Heart left ventricle (tissue), 16 donors: ENCODE measurements at regions not wholly inside any gene's neighbourhood (a gene's known extent, or its start where the extent isn't known, plus 50 kb on each side); places are given as distances from the start of the nearest gene placed in this dataset.
"Not testable (repeated sequence)": the region's sequence is repeated elsewhere in the genome, so short reads cannot be mapped to it uniquely, and the experiment has no call there.

Experiments
- ATAC-seq, 4 donors: fragments of 200-7000 bp; cut with Tn5 transposase; one replicate each; pipeline ENCODE4 v1.9.1; 2020 to 2022; ENCODE audit warnings: moderate library complexity in 4 of 4, mild to moderate bottlenecking in 3 of 4, moderate number of reproducible peaks in 1 of 4
- DNase-seq, 5 donors: peaks; one replicate each; pipeline ENCODE4 v3.0.0-alpha.2; 2020
- H3K27ac ChIP-seq, 12 donors: fragments of 200-600 bp; sonication (generic) in 4 of 12; one replicate each; pipeline versions ENCODE4 v1.5.0 to v1.8.0; 2016 to 2022; ENCODE audit warnings: mild to moderate bottlenecking in 2 of 12
- H3K27me3 ChIP-seq, 9 donors: fragments of 200-600 bp; sonication (generic) in 2 of 9; one replicate each; pipeline versions ENCODE4 v1.5.1 to v1.8.0; 2016 to 2022; ENCODE audit warnings: mild to moderate bottlenecking in 3 of 9
- H3K36me3 ChIP-seq, 9 donors: fragments of 200-600 bp; sonication (generic) in 2 of 9; one replicate each; pipeline versions ENCODE4 v1.5.0 to v1.8.0; 2018 to 2022; ENCODE audit warnings: mild to moderate bottlenecking in 2 of 9
- H3K4me1 ChIP-seq, 12 donors: fragments of 200-600 bp; sonication (generic) in 4 of 12; one replicate each; pipeline versions ENCODE4 v1.5.0 to v1.8.0; 2016 to 2022; ENCODE audit warnings: mild to moderate bottlenecking in 3 of 12
- H3K4me3 ChIP-seq, 12 donors: fragments of 200-600 bp; sonication (generic) in 4 of 12; one replicate each; pipeline versions ENCODE4 v1.5.0 to v1.8.0; 2017 to 2022; ENCODE audit warnings: mild to moderate bottlenecking in 9 of 12, moderate library complexity in 4 of 12
- H3K9me3 ChIP-seq, 12 donors: fragments of 200-600 bp; sonication (generic) in 4 of 12; one replicate each; pipeline versions ENCODE4 v1.5.0 to v1.8.0; 2016 to 2022; ENCODE audit warnings: mild to moderate bottlenecking in 1 of 12
- POLR2A ChIP-seq, 2 donors: fragments of 450-650 bp; IDR thresholded peaks; one replicate each; pipeline ENCODE4 v1.6.1; 2017; ENCODE audit warnings: antibody characterized with exemption in 2 of 2, mild to moderate bottlenecking in 2 of 2, moderate library complexity in 2 of 2
- WGBS, 4 donors: extraction: QIAGEN DNeasy Blood & Tissue Kit in 2 of 4; methylation state at CpG; one replicate each; pipeline versions ENCODE4 v1.1.5 to v1.1.7; 2013 to 2018; 5-methylcytosine and 5-hydroxymethylcytosine counted together
- intact Hi-C, 10 donors: fragments of 100-400 bp; cut with DNase I; formaldehyde crosslinking; loops; one replicate each; pipeline versions ENCODE4 v1.11.1 to v1.14.2; 2022
- TF ChIP-seq, protein P1 (sequence below), 12 donors: fragments of 200-600 bp; sonication (generic) in 4 of 12; IDR thresholded peaks; one replicate each; pipeline versions ENCODE4 v1.5.0 to v1.8.0; 2018 to 2022; ENCODE audit warnings: antibody characterized with exemption in 12 of 12, mild to moderate bottlenecking in 5 of 12
- donor health status: ischemic (EF 13 %, LVEDD 7.1; RV severe dilation, severe dysfunction).
- donor health status: healthy with polysubstance abuse.
- donor health status: DM: no; HTN: yes; CAD: no.
- donor health status: DM: no; HTN: no; CAD: no.
- donor health status: ischemic (EF 25% LVEDD 6.9; RV normal size, moderate dysfunction).
- donor health status: ischemic (EF 25% LVEDD 5.7; RV mildly dilated, moderate dysfunction).
- donor health status: healthy.
- donor health status: DM: yes; HTN: yes; CAD: no.
- donor health status: ischemic (EF 35%, LVEDD 5.7; RV mildly dilated, moderate dysfunction).
- donor health status: nonischemic (EF 11% LVEDD 7.7; RV severe dilation, severe dysfunction).
- donor health status: DM: yes; HTN: yes; CAD: no.
- donor health status: PGD.
- donor health status: ischemic (EF 29% LVEDD 5.4; RV normal size, mild dysfunction).
- donor health status: nonischemic (EF 23%, LVEDD 6.1; RV moderate dilation, normal function).

DNA sequence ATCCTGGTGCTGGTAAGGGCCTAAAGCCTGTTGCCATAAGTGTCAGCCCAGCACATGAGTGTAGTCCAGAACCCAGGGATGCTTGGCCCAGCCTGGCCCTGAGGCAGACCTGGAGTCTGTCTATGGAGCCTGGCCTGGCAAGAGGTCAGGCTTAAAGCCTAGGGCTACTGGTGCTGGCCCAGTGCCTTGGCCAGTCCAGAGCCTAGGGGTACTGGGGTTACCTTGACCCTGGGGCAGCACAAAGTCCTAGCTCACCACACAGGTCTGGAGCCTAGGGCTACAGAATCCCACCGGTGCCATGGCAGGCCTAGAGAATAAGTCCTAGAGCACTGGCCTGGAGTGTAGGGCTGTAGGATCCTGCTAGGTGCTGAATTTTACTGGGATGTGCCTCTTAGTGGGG, 393.8 kb downstream of the MAGEE1 start:
- Histone ChIP-seq H3K4me3 (no peak overlapping the region), H3K27ac (no peak overlapping the region), H3K4me1 (no peaks in the 10 kb centered on the region), H3K27me3 (no peaks in the 10 kb centered on the region), H3K9me3 (no peaks in the 10 kb centered on the region), H3K36me3 (no peaks in the 10 kb centered on the region)
- ATAC-seq (no peak), DNase-seq (no peak)
- intact Hi-C loops: no loop called here
- 95 to 100% (median 100%) methylated on average over 1 of the region's 1 CpG for WGBS, 4 donors
- TF ChIP-seq POLR2A (IDR thresholded peaks at IDR 0.05): no peak
- TF ChIP-seq, protein P1, sequence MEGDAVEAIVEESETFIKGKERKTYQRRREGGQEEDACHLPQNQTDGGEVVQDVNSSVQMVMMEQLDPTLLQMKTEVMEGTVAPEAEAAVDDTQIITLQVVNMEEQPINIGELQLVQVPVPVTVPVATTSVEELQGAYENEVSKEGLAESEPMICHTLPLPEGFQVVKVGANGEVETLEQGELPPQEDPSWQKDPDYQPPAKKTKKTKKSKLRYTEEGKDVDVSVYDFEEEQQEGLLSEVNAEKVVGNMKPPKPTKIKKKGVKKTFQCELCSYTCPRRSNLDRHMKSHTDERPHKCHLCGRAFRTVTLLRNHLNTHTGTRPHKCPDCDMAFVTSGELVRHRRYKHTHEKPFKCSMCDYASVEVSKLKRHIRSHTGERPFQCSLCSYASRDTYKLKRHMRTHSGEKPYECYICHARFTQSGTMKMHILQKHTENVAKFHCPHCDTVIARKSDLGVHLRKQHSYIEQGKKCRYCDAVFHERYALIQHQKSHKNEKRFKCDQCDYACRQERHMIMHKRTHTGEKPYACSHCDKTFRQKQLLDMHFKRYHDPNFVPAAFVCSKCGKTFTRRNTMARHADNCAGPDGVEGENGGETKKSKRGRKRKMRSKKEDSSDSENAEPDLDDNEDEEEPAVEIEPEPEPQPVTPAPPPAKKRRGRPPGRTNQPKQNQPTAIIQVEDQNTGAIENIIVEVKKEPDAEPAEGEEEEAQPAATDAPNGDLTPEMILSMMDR (IDR thresholded peaks at IDR 0.05): no peak

DNA sequence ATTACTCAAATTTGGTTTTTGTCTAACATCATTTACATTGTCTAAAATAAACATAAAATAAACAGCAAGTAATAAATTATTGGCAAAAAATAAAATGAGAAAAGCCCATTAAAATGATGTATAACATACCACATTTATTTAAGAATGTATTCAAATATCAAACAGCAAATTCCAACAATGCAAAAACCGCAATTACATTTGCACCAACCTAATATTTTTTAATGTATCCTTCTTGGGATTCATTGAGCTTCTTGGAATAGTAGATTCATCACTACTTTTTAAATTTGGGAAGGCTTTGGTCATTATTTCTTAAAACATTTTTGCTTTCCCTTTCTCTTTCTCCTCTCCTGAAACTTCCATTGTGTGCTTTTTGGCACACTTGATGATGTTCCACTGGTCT, 400.2 kb downstream of the MAGEE1 start:
- no peak overlapping the region for H3K4me3 ChIP-seq
- DNase-seq (no peak), ATAC-seq (no peak)
- H3K27me3 ChIP-seq: no peaks in the 10 kb centered on the region
- H3K36me3 ChIP-seq: no peaks in the 10 kb centered on the region
- H3K9me3 ChIP-seq: no peaks in the 10 kb centered on the region
- WGBS, 4 donors: 39 to 67% (median 57%) methylated on average over 1 of the region's 1 CpG
- H3K4me1 ChIP-seq: no peaks in the 10 kb centered on the region
- no peak for TF ChIP-seq POLR2A (IDR thresholded peaks at IDR 0.05)
- TF ChIP-seq, protein P1 (IDR thresholded peaks at IDR 0.05): no peak
- no peak overlapping the region for H3K27ac ChIP-seq
- intact Hi-C loops: no loop called here

DNA sequence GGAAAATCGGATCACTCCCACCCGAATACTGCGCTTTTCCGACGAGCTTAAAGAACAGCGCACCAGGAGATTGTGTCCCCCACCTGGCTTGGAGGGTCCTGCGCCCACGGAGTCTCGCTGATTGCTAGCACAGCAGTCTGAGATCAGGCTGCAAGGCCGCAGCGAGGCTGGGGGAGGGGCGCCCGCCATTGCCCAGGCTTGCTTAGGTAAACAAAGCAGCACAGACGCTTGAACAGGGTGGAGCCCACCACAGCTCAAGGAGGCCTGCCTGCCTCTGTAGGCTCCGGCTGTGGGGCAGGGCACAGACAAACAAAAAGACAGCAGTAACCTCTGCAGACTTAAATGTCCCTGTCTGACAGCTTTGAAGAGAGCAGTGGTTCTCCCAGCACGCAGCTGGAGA, 413.4 kb downstream of the MAGEE1 start:
- H3K27ac ChIP-seq, H3K4me3 ChIP-seq, H3K27me3 ChIP-seq, DNase-seq, H3K36me3 ChIP-seq, H3K9me3 ChIP-seq, ATAC-seq, intact Hi-C loops, H3K4me1 ChIP-seq: not testable (repeated sequence)
- 40 to 65% (median 50%) methylated on average over 15 to 16 of the region's 16 CpGs for WGBS, 4 donors

DNA sequence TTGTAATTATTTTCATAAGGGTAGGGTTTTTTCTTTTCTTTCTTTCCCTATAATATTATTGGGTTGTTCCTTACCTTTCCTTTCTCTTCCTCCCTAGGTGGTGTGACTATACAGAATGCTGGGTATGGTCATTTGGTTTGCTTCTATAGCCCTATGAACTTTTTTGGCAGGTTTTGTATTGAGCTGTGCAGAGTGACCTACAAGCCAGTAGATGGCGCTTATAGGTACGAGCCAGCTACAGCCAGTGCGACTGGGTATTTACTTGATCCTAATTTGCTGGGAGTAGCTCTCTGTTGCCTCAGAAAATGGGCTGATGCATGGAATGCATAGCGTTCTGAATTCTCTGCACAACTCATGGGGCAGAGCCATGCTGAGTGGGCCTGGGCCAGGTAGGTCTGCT, 423.3 kb downstream of the MAGEE1 start:
- TF ChIP-seq, protein P1 (IDR thresholded peaks at IDR 0.05): peak in 3 of 12 donors; percentile 11 to 27 (median 12)
- TF ChIP-seq POLR2A (IDR thresholded peaks at IDR 0.05): no peak
- Histone ChIP-seq H3K4me3 (no peak overlapping the region), H3K4me1 (no peaks in the 10 kb centered on the region), H3K27me3 (peaks cover 0 to 3% (median 0%) of the 10 kb centered on the region in 9 donors), H3K27ac (no peak overlapping the region), H3K36me3 (no peaks in the 10 kb centered on the region), H3K9me3 (peaks cover 0 to 15% (median 0%) of the 10 kb centered on the region in 12 donors)
- DNase-seq: no peak
- ATAC-seq: no peak
- WGBS, 4 donors: 13 to 30% (median 21%) methylated on average over 4 of the region's 4 CpGs
- intact Hi-C loops: no loop called here

DNA sequence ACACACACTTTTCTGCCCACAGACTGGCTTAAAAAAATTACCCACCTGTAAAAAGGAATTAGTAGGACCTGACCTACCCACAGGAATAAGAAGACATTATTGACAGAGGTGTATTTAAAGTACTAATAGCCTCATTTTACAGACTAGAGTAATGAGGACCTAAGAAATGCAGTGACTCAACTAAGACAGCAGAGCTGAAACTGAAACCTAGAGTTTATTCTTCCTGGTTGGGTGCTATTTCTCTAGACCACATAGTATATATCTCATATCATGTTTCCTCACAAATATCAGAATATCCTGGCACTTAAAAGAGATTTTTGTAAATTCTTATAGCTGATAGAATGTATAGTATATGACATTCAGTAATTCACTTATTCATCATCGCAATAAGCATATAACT, 435.0 kb downstream of the MAGEE1 start:
- peaks cover 0 to 5% (median 0%) of the 10 kb centered on the region in 12 donors for H3K9me3 ChIP-seq
- WGBS, 4 donors: 76 to 89% (median 82%) methylated on average over 1 of the region's 1 CpG
- intact Hi-C loops: no loop called here
- DNase-seq: no peak
- no peak overlapping the region for H3K4me3 ChIP-seq
- no peaks in the 10 kb centered on the region for H3K4me1 ChIP-seq
- H3K27ac ChIP-seq: no peak overlapping the region
- H3K27me3 ChIP-seq: peaks cover 0 to 4% (median 0%) of the 10 kb centered on the region in 9 donors
- no peaks in the 10 kb centered on the region for H3K36me3 ChIP-seq
- no peak for ATAC-seq
- TF ChIP-seq, protein P1 (IDR thresholded peaks at IDR 0.05): no peak
- TF ChIP-seq POLR2A (IDR thresholded peaks at IDR 0.05): no peak
